ENCODE measurements at regions not wholly inside any gene's neighbourhood (a gene's known extent, or its start where the extent isn't known, plus 50 kb on each side); places are given as distances from the start of the nearest gene placed in this dataset.

- TF ChIP-seq, protein P1, sequence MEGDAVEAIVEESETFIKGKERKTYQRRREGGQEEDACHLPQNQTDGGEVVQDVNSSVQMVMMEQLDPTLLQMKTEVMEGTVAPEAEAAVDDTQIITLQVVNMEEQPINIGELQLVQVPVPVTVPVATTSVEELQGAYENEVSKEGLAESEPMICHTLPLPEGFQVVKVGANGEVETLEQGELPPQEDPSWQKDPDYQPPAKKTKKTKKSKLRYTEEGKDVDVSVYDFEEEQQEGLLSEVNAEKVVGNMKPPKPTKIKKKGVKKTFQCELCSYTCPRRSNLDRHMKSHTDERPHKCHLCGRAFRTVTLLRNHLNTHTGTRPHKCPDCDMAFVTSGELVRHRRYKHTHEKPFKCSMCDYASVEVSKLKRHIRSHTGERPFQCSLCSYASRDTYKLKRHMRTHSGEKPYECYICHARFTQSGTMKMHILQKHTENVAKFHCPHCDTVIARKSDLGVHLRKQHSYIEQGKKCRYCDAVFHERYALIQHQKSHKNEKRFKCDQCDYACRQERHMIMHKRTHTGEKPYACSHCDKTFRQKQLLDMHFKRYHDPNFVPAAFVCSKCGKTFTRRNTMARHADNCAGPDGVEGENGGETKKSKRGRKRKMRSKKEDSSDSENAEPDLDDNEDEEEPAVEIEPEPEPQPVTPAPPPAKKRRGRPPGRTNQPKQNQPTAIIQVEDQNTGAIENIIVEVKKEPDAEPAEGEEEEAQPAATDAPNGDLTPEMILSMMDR (IDR thresholded peaks at IDR 0.05), result no peak
- no peak for TF ChIP-seq REST (IDR thresholded peaks at IDR 0.05; ENCODE audit: insufficient read depth in 1 of 2, low read depth in 2 of 2, low read length in 1 of 2)
- TF ChIP-seq SIN3A (IDR thresholded peaks at IDR 0.05; ENCODE audit: borderline replicate concordance, insufficient read depth, low read depth, low read length), result no peak
- no peak for TF ChIP-seq POLR2AphosphoS5 (IDR thresholded peaks at IDR 0.05; ENCODE audit: low read depth, low read length)
- no peak for TF ChIP-seq TCF7L2 (IDR thresholded peaks at IDR 0.05; ENCODE audit: low read depth, low read length)
- peaks cover 11% of the 10 kb centered on the region; the same call in 1 of the 2 replicates for H3K27me3 ChIP-seq (ENCODE audit: control insufficient read depth, insufficient read depth, low read length)
- DNase-seq (ENCODE audit: low read depth, low spot score) (no peak), ATAC-seq (no peak)
- intact Hi-C loops (cut with micrococcal nuclease; ENCODE audit: unreplicated experiment) (no loop called here), in situ Hi-C loops (cut with HindIII; ENCODE audit: low pct_unique_long_range_greater_than_20kb, low sequenced_read_pairs) (no loop called here)
- no peak overlapping the region for H3K27ac ChIP-seq (ENCODE audit: low read length)
- no peaks in the 10 kb centered on the region for H3K4me1 ChIP-seq (ENCODE audit: control insufficient read depth, insufficient read depth, low read length)
- ChIA-PET CTCF (no interaction called here), POLR2A (no interaction called here)
- H3K36me3 ChIP-seq (ENCODE audit: control insufficient read depth, insufficient read depth, low read length), result no peaks in the 10 kb centered on the region
- no peak overlapping the region for H3K4me3 ChIP-seq (ENCODE audit: low read depth in 2 of 2, low read length in 2 of 2)
- no TSS peak for BruUV-seq (replicated peaks)
- no peaks in the 10 kb centered on the region for H3K9me3 ChIP-seq (ENCODE audit: control insufficient read depth, insufficient read depth, low read depth, low read length)
Measured at GRCh38 chr18:10379522-10379921, 74.9 kb upstream of the APCDD1 start.

DNA sequence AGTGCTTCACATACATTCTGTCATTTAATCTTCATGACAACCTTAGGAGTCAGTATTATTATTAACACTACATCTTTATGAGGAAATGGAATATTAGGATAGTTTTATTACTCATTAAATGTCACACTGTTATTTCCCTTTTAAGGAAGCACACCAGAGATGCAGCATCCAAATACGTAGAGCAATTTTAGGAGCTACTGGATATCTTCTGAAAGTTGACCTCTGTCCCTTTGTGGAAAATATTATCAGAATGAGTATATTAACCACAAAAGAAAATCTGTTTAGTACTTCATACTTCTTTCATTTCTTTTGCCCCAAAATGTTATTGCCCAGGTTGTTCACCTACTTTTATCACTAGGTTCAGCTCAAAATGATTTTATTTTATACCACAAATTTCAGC, 72.9 kb upstream of the APCDD1 start:
- Histone ChIP-seq H3K27me3 (ENCODE audit: control insufficient read depth, insufficient read depth, low read length) (peaks cover 11% of the 10 kb centered on the region; the same call in 1 of the 2 replicates), H3K9me3 (ENCODE audit: control insufficient read depth, insufficient read depth, low read depth, low read length) (no peaks in the 10 kb centered on the region), H3K36me3 (ENCODE audit: control insufficient read depth, insufficient read depth, low read length) (no peaks in the 10 kb centered on the region), H3K4me3 (ENCODE audit: low read depth in 2 of 2, low read length in 2 of 2) (no peak overlapping the region), H3K27ac (ENCODE audit: low read length) (no peak overlapping the region), H3K4me1 (ENCODE audit: control insufficient read depth, insufficient read depth, low read length) (no peaks in the 10 kb centered on the region)
- ATAC-seq (no peak), DNase-seq (ENCODE audit: low read depth, low spot score) (no peak)
- intact Hi-C loops (cut with micrococcal nuclease; ENCODE audit: unreplicated experiment) (no loop called here), in situ Hi-C loops (cut with HindIII; ENCODE audit: low pct_unique_long_range_greater_than_20kb, low sequenced_read_pairs) (no loop called here)
- BruUV-seq (replicated peaks), result no TSS peak
- POLR2A ChIA-PET, result no interaction called here
- CTCF ChIA-PET, result no interaction called here
- TF ChIP-seq POLR2AphosphoS5 (IDR thresholded peaks at IDR 0.05; ENCODE audit: low read depth, low read length), result no peak
- TF ChIP-seq SIN3A (IDR thresholded peaks at IDR 0.05; ENCODE audit: borderline replicate concordance, insufficient read depth, low read depth, low read length), result no peak
- TF ChIP-seq REST (IDR thresholded peaks at IDR 0.05; ENCODE audit: insufficient read depth in 1 of 2, low read depth in 2 of 2, low read length in 1 of 2), result no peak
- TF ChIP-seq, protein P1 (IDR thresholded peaks at IDR 0.05), result no peak
- TF ChIP-seq TCF7L2 (IDR thresholded peaks at IDR 0.05; ENCODE audit: low read depth, low read length), result no peak

Measured in Panc1 (cell line).